ENCODE measurements at regions not wholly inside any gene's neighbourhood (a gene's known extent, or its start where the extent isn't known, plus 50 kb on each side); places are given as distances from the start of the nearest gene placed in this dataset.

DNA sequence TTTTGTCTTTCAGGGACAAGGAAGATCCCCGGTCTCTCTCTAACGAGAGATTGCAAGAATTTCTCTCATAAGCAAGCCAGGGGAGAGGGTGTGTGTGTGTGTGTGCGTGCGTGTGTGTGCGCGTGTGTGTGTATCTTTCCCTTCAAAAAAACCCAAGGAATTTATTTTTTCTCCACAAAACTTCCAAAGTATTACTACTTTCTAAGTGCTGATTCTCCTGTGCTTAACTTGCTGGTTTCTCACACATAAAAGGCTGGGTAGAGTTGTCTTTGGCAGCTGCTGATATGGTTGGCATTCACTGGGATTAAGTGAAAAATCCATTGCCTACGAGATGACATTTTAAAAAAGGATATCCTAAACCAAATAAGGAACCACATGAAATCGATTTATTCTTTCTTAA is 435.7 kb downstream of the RAPGEF2 start:
- TF ChIP-seq, protein P1, sequence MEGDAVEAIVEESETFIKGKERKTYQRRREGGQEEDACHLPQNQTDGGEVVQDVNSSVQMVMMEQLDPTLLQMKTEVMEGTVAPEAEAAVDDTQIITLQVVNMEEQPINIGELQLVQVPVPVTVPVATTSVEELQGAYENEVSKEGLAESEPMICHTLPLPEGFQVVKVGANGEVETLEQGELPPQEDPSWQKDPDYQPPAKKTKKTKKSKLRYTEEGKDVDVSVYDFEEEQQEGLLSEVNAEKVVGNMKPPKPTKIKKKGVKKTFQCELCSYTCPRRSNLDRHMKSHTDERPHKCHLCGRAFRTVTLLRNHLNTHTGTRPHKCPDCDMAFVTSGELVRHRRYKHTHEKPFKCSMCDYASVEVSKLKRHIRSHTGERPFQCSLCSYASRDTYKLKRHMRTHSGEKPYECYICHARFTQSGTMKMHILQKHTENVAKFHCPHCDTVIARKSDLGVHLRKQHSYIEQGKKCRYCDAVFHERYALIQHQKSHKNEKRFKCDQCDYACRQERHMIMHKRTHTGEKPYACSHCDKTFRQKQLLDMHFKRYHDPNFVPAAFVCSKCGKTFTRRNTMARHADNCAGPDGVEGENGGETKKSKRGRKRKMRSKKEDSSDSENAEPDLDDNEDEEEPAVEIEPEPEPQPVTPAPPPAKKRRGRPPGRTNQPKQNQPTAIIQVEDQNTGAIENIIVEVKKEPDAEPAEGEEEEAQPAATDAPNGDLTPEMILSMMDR (IDR thresholded peaks at IDR 0.05) = no peak
- Histone ChIP-seq H3K36me3 (ENCODE audit: insufficient read depth in 1 of 2, low read depth in 1 of 2) (no peaks in the 10 kb centered on the region), H3K9me3 (peaks cover 12% of the 10 kb centered on the region), H3K27ac (no peak overlapping the region), H3K4me3 (no peak overlapping the region), H3K4me1 (no peaks in the 10 kb centered on the region), H3K27me3 (ENCODE audit: insufficient read depth in 3 of 3, low read length in 2 of 3) (peaks cover 0 to 3% (median 0%) of the 10 kb centered on the region in 3 donors)
- WGBS, 3 donors = 20 to 38% (median 31%) methylated on average over 8 of the region's 8 CpGs
- DNase-seq (no peak), ATAC-seq (no peak)
- intact Hi-C loops (cut with DNase I) = no loop called here

DNA sequence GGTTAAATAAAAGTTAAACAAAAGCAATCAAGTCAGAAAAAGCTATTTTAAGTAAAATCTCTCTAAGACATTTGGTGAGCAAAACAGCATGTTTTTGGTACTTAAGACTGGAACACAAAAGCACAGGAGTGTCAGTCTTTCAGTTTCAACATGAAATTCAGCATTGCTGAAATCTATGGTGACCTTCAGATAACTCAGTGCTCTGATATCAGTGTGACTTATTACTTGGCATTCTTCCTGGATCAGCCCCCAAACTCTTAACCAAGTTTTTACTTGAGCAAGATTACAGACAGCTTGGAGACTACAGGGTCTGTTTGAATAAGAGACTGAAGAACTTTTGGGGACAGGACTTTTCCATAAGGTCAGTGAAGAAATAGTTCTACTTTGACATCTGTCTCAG is 437.2 kb downstream of the RAPGEF2 start:
- H3K4me3 ChIP-seq = no peak overlapping the region
- no peaks in the 10 kb centered on the region for H3K36me3 ChIP-seq (ENCODE audit: insufficient read depth in 1 of 2, low read depth in 1 of 2)
- no peaks in the 10 kb centered on the region for H3K4me1 ChIP-seq
- peaks cover 0 to 3% (median 0%) of the 10 kb centered on the region in 3 donors for H3K27me3 ChIP-seq (ENCODE audit: insufficient read depth in 3 of 3, low read length in 2 of 3)
- H3K27ac ChIP-seq = no peak overlapping the region
- DNase-seq (no peak), ATAC-seq (no peak)
- peaks cover 12% of the 10 kb centered on the region for H3K9me3 ChIP-seq
- TF ChIP-seq, protein P1 (IDR thresholded peaks at IDR 0.05) = no peak
- intact Hi-C loops (cut with DNase I) = no loop called here

DNA sequence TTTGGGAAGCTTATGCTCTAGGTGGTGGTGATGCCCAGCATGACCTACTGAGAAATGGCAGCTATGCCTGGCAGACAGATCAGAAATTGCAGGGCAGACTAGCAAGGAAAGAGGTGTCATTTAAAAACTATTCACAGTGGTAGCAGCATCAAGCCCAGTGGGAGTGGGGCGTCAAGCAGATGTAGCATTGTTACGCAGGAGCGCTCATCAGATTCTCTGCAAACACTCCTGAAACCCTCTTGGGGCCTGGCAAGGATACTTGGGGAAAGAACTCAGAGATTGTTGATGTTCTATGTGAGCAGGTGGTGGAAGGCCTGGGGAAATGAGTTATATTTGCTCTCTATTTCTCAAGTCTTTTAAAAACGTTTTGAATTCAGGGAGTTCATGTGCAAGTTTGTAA is 437.6 kb downstream of the RAPGEF2 start:
- H3K36me3 ChIP-seq (ENCODE audit: insufficient read depth in 1 of 2, low read depth in 1 of 2) = no peaks in the 10 kb centered on the region
- H3K4me1 ChIP-seq = no peaks in the 10 kb centered on the region
- peaks cover 9% of the 10 kb centered on the region for H3K9me3 ChIP-seq
- no peak for ATAC-seq
- no peak overlapping the region for H3K4me3 ChIP-seq
- TF ChIP-seq, protein P1 (IDR thresholded peaks at IDR 0.05) = no peak
- peaks cover 0 to 3% (median 0%) of the 10 kb centered on the region in 3 donors for H3K27me3 ChIP-seq (ENCODE audit: insufficient read depth in 3 of 3, low read length in 2 of 3)
- DNase-seq = no peak
- intact Hi-C loops (cut with DNase I) = no loop called here
- 65 to 69% (median 65%) methylated on average over 4 of the region's 4 CpGs for whole genome bisulfite sequencing, 3 donors
- no peak overlapping the region for H3K27ac ChIP-seq

DNA sequence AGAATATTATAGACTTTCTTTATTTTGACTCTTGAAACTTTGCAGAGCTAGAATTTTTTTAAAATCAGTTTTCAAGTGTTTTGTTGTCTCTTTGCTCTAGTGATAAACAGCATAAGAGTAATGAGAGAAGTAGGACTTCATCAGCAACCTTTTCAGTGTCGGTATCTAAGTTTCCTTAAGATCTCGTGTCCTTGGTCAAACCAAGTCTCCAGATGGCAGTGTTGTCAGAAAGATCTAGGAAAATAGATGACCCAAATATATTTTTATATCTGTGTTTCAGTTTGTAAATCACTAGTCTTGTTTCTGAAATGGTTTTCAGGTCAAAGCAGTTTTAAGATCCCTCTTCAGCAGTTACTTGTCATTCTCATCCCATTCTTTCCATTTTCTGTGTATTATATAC is 438.3 kb downstream of the RAPGEF2 start:
- DNase-seq = no peak
- Histone ChIP-seq H3K9me3 (peaks cover 3% of the 10 kb centered on the region), H3K27ac (no peak overlapping the region), H3K4me3 (no peak overlapping the region), H3K4me1 (no peaks in the 10 kb centered on the region), H3K27me3 (ENCODE audit: insufficient read depth in 3 of 3, low read length in 2 of 3) (peaks cover 0 to 3% (median 0%) of the 10 kb centered on the region in 3 donors), H3K36me3 (ENCODE audit: insufficient read depth in 1 of 2, low read depth in 1 of 2) (no peaks in the 10 kb centered on the region)
- intact Hi-C loops (cut with DNase I) = no loop called here
- WGBS, 3 donors = 78 to 94% (median 82%) methylated on average over 2 of the region's 2 CpGs
- TF ChIP-seq, protein P1 (IDR thresholded peaks at IDR 0.05) = no peak
- ATAC-seq = no peak

DNA sequence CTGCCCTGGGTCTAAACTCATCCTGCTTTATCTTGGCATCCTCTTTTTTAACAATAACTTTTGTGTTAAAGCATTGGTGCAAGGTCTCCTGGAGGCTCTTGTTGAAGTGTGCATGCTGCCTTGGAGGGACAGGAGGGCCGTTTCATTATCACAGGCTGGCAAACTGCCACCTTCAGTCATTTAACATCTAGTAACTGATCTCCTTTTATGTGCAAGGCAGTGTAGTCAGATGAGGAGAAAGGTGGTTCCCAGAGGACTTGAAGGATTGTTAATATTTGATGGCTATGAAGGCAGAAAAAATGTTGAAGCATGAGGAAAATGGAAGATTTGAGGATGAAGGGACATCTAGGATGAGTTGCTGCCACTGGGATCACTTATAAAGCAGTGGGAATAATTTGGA is 439.4 kb downstream of the RAPGEF2 start:
- intact Hi-C loops (cut with DNase I) = no loop called here

More for the DNA sequence above, 439.4 kb downstream of the RAPGEF2 start:
- Histone ChIP-seq H3K4me1 (no peaks in the 10 kb centered on the region), H3K4me3 (no peak overlapping the region), H3K27me3 (ENCODE audit: insufficient read depth in 3 of 3, low read length in 2 of 3) (peaks cover 0 to 3% (median 0%) of the 10 kb centered on the region in 3 donors), H3K36me3 (ENCODE audit: insufficient read depth in 1 of 2, low read depth in 1 of 2) (no peaks in the 10 kb centered on the region), H3K9me3 (no peaks in the 10 kb centered on the region), H3K27ac (no peak overlapping the region)
- ATAC-seq (no peak), DNase-seq (no peak)
- TF ChIP-seq, protein P1 (IDR thresholded peaks at IDR 0.05) = no peak
- 10 to 19% (median 19%) methylated on average over 1 of the region's 1 CpG for WGBS, 3 donors
